Ovary (tissue), 3 donors: ENCODE measurements at regions not wholly inside any gene's neighbourhood (a gene's known extent, or its start where the extent isn't known, plus 50 kb on each side); places are given as distances from the start of the nearest gene placed in this dataset.

ENCODE experiments used
- EP300 ChIP-seq: sonication (generic); formaldehyde crosslinking; IDR thresholded peaks from one replicate; pipeline ENCODE4 v1.6.1; 2017; ENCODE audit warnings: antibody characterized with exemption
- POLR2A ChIP-seq: fragments of 450-650 bp; IDR thresholded peaks from one replicate; pipeline ENCODE4 v1.6.1; 2017; ENCODE audit warnings: antibody characterized with exemption, mild to moderate bottlenecking, moderate library complexity
- TF ChIP-seq, protein P1 (sequence below), 3 donors: fragments of 450-650 bp in 2 of 3; fragments of 200-600 bp in 1 of 3; IDR thresholded peaks; one replicate each; pipeline versions ENCODE4 v1.5.1 to v1.8.0; 2016 to 2022; ENCODE audit warnings: antibody characterized with exemption in 3 of 3, mild to moderate bottlenecking in 1 of 3
- donor health status: DM: no; HTN: no; CAD: no.

DNA sequence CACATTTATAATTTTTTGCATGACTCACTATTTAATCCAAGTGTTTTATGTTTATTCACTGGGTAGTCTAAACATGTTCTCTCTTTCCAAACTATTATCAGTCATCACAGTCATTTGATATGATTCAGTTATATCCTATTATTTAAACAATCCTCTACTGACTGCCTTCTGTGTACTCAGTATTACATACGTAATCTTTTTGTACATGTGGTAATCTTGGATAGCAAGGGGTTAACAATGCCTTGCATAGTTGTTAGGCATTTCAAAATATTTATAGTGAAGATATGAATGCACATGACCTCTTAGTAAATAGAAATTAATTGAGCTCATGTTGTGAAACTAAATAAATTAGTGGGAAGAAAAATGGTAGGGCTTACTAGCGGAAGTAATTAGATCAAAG is 379.4 kb upstream of the KIAA1217 start:
- TF ChIP-seq, protein P1, sequence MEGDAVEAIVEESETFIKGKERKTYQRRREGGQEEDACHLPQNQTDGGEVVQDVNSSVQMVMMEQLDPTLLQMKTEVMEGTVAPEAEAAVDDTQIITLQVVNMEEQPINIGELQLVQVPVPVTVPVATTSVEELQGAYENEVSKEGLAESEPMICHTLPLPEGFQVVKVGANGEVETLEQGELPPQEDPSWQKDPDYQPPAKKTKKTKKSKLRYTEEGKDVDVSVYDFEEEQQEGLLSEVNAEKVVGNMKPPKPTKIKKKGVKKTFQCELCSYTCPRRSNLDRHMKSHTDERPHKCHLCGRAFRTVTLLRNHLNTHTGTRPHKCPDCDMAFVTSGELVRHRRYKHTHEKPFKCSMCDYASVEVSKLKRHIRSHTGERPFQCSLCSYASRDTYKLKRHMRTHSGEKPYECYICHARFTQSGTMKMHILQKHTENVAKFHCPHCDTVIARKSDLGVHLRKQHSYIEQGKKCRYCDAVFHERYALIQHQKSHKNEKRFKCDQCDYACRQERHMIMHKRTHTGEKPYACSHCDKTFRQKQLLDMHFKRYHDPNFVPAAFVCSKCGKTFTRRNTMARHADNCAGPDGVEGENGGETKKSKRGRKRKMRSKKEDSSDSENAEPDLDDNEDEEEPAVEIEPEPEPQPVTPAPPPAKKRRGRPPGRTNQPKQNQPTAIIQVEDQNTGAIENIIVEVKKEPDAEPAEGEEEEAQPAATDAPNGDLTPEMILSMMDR (IDR thresholded peaks at IDR 0.05): no peak
- no peak for TF ChIP-seq POLR2A
- TF ChIP-seq EP300: no peak
